ENCODE measurements at regions not wholly inside any gene's neighbourhood (a gene's known extent, or its start where the extent isn't known, plus 50 kb on each side); places are given as distances from the start of the nearest gene placed in this dataset.

- DNase-seq = peak; percentile 52
Measured at GRCh38 chr4:52234561-52235440, 183.7 kb downstream of the SPATA18 start.

- no peak for DNase-seq
Measured at GRCh38 chr4:52235552-52236201, 184.6 kb downstream of the SPATA18 start.

DNA sequence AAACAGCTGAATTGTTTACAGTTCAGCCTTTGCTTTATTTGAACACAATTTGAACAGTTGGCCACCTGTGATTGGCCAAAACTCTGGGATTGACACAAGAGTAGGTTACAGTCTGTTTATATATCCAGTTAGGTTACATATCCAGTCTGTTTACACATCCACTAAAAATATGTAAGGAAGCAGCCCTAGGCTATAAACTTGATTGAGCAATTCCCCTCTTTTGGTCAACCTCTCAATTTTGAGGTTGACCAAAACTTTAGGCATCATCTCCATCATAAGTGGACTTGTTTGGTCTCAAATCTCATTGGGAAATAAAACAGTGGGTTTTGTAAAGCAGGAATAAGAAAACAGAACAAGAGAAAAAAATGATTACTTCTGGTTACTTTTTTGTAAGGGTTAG lies 190.8 kb downstream of the SPATA18 start:
- DNase-seq = no peak

DNA sequence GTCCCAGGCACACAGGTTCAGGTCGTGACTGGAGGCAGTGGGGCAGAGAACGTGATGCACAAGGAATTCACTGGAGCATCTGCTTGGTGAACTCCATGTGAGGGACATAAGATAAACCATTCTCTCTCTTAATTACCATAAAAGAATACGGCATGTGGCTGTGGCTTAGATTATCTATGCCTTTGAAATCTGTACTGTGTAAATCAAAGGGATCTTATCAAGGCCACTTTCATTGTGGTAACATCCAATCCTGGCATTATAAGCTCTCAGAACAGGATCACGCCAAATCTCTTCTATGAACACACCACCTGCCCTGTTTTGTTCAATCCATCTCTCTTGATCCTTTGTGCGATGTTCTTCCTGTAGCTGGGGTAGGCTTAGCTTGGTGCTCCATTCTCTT lies 192.3 kb downstream of the SPATA18 start:
- DNase-seq = no peak

GRCh38 chr4:52244103-52244775 lies 193.1 kb downstream of the SPATA18 start:
- no peak for DNase-seq

- DNase-seq = peak; percentile 45
Measured at GRCh38 chr4:52244848-52245247, 193.7 kb downstream of the SPATA18 start.

- DNase-seq = no peak
Measured at GRCh38 chr4:52246827-52247226, 195.7 kb downstream of the SPATA18 start.

GRCh38 chr4:52247941-52248340 lies 196.8 kb downstream of the SPATA18 start:
- DNase-seq = no peak

DNA sequence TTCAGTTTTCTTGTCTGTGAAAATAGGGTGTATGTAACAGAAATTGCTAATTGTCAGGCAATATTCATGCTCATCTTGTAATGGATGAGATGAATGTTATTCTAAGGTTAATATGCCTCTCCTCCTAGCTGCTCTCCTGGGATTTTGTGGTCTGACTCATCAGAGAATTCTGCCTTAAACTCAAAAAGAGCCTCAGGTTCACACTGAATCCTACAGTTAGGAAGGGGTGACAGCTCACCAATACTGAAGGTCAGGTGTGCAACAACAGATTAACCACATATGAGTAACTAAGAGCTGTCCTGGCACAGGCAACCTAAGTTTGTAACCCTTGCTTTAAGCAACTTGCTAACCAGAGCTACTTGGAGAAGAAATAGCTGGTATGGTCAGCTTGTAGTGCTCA lies 197.7 kb downstream of the SPATA18 start:
- no peak for DNase-seq

DNA sequence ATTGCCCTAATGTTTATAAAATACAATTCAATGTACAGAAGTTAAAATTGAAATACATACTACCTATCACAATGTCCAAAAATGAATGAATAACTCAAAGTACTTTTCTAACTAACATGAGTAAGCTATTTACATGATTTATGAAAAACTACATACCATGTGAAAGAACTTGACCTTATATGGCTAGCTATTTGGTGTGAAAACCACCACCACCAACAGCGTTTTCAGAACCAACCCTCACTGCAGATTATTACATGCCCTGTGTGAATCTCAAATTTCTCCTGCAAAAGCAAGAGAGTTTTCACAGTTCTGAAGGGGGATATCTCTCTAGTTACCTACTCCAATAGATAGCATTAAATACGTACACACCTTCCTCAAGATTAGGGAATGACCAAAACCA lies 198.5 kb downstream of the SPATA18 start:
- no peak for DNase-seq

DNA sequence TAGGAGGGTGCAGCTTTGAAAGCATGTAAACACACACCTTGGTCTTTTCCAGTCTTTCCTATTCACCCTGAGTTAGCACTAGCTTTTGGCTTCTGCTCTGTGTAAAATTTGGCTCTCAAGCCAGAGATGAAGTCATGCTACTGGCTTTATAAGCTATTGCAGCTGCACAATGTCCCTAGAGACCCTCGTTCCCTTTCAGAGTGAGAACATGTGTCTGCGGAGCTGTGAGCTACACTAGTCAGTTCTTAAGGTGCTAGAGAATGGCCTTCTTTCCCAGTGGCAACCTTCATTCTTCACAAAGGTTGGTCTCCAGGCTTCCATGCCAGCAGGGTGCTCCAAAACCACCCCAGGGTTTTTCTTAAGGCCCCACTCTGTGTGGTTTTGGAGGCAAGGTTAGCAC lies 199.1 kb downstream of the SPATA18 start:
- DNase-seq = peak; percentile 76

DNA sequence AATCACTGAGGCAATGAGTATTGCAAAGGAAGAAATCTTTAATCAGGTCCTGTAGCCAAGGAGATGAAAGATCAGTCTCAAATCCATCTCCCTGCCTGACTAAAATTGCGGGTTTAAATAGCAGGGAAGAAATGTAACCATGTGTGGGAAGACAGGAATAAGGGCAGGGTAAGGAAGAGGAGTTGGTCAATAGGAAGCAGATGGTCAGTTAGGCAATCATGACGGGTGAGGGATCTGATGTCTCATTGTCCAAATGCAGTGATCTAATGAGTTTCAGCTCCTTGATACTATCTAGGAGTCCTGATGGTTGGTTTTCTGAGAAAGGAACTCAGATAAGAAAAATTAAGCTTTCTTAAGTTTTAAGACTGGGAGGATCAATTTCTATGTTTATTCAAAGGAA lies 200.8 kb downstream of the SPATA18 start:
- DNase-seq = no peak

DNA sequence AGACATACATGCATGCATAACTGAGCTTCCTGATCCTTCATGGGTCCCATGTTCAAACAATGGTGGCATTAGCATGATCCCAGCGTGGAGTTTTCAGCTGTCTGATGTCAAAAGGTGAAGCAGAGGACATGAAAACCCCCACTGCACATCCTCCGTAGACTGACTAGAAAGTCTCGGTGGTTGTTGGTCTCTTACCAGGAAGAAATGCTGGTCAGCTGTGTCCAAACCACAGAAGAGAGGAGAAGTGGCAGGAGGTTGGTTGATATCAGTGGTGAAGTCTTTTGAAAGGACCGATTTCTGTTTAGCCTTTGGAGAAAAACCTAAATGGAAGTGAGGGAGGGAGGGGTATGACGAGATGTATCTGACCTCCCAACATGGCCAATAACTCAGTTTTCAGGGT lies 201.9 kb downstream of the SPATA18 start:
- DNase-seq = no peak

GRCh38 chr4:52256522-52256921 lies 205.4 kb downstream of the SPATA18 start:
- no peak for DNase-seq

- no peak for DNase-seq
Measured at GRCh38 chr4:52259978-52260377, 208.9 kb downstream of the SPATA18 start.

DNA sequence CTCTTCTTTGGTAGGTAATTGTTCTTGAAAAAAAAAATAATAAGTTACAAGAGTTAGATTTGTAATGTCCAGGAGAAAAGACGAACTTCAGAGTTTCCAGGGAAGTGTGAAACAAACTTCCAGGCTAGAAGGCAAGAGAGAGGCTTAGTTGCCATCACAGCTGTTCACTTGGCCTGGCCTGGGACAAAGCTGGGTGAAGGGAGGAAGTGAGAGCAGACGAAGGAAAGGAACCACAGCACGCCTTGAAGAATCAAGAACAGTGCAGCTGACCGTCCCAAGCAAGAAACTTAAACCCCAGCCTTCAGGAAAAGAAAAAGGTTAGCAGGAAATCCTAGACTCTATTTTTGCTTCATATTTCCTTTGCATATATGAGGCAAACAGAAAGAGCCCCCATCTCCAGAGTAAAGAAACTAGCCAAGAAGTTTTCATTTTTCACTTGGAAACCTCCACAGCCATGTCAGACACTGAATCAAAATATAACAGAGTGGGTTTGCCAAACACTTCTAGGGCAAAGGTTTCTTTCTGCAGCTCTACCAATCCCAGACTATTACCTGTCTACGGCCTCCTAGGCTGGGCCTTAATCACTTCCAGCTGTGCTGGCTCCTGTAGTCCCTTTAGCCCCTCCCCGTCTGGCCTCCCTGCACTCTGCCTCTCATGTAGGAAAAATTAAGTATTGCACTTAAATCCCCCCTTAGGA lies 209.6 kb downstream of the SPATA18 start:
- peak; percentile 88 for DNase-seq

- no peak for DNase-seq
Measured at GRCh38 chr4:52263607-52264006, 212.5 kb downstream of the SPATA18 start.

DNA sequence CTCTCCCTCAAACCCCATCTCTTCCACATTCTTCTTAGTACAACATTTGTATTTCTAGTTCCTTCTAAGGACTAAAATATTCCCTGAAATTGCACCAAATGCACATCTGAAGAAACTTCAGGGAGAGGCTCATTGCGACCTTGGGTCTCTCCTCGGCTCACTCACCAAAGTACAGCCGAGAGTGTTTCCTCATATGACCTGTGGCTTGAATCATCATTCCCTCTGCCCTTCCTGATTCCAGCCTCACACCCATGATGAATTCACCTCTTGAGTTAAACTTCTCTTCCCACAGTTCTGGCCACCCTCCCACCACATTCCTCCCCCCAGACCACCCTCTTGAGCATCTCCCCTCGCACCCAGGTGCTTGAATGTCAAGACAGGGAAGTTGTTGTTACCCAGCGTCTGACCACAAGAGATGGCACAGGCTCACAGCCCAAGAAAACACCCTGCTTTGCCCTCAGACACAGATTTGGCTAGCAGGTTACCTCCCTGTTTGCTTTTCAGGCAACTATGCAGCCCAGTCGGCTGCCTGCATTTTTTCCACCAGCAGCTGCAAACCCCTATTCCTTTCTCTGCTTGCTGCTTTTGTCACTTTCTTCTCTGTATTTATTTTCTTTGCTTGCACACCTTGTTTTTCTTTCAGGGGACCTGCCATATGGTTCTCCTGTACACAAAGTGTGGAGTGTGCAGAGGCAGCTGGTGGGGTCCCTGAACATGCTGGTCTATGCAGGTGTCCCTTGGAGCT lies 214.8 kb downstream of the SPATA18 start:
- peak; percentile 35 for DNase-seq

DNA sequence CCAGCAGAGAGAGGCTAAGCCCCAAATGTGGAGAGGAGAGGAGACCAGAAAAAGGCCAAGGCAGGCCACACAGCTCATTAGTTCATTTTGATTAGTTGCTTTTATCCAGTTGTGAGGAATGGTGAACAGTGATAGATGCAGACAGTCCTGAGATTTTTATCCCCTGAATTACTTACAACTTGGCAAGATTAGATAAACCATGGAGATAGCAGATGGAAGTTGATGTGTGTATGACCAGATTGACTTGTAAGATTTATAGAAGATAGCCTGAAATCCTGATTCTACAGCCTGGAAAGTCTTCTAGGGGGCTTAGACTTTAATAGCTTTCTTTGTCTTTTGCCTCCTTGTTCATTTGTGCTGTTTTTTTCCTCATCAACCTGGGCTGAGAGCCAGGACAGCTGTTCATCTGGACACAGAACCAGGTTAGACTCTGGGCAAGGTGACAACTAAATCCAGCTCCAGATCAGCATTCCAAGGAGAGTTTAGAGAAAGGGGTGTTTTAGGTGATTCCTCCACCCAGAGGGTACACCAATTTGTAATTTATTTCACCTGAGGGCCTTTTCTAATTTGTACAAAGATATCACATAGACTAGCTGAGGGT lies 215.5 kb downstream of the SPATA18 start:
- DNase-seq = no peak

- no peak for DNase-seq
Measured at GRCh38 chr4:52269761-52270160, 218.7 kb downstream of the SPATA18 start.

- no peak for DNase-seq
Measured at GRCh38 chr4:52273885-52274284, 222.8 kb downstream of the SPATA18 start.

Data from left hindlimb (tissue), 1 donor.